HEK293 (cell line): ENCODE measurements at regions not wholly inside any gene's neighbourhood (a gene's known extent, or its start where the extent isn't known, plus 50 kb on each side); places are given as distances from the start of the nearest gene placed in this dataset.

Source experiments
- CTCF ChIA-PET: fragments of 350-600 bp; formaldehyde crosslinking; extraction: SDS; loops from one replicate; lab custom pipeline; 2021; ENCODE audit warnings: antibody characterized with exemption; lab: Yijun Ruan, JAX
- POLR2A ChIA-PET: fragments of 300-600 bp; formaldehyde crosslinking; extraction: SDS; loops from one replicate; lab custom pipeline; 2020; ENCODE audit warnings: antibody characterized with exemption, inconsistent platforms; lab: Yijun Ruan, JAX
- H3K27ac ChIP-seq: fragments of 200-500 bp; sonication (Bioruptor generic); 2 replicates; pipeline ENCODE4 v1.5.1; 2014; ENCODE audit warnings: low read depth, low read length, control low read depth, inconsistent platforms; ENCODE audit errors: extremely low read depth
- H3K36me3 ChIP-seq, 2 experiments: fragments of 200-500 bp in 1 of 2; sonication (Bioruptor generic) in 1 of 2; 1 replicate in 1 of 2; 2 replicates in 1 of 2; pipeline ENCODE4 v1.5.1; 2014 to 2017; ENCODE audit warnings: inconsistent platforms in 2 of 2, low read length in 2 of 2; ENCODE audit not compliant: control insufficient read depth in 2 of 2, insufficient read depth in 1 of 2
- H3K4me1 ChIP-seq: fragments of 200-500 bp; sonication (Bioruptor generic); 2 replicates; pipeline ENCODE4 v1.5.1; 2014; ENCODE audit warnings: mild to moderate bottlenecking, low read length, inconsistent platforms; ENCODE audit not compliant: control insufficient read depth, insufficient read depth
- H3K4me3 ChIP-seq: 2 replicates; pipeline ENCODE4 v1.5.1; 2011; ENCODE audit warnings: low read depth, mild to moderate bottlenecking, control low read depth, low read length, moderate library complexity
- H3K9me3 ChIP-seq: fragments of 200-500 bp; sonication (Bioruptor generic); 2 replicates; pipeline ENCODE4 v1.5.1; 2014; ENCODE audit warnings: low read depth, low read length, inconsistent platforms; ENCODE audit not compliant: control insufficient read depth, insufficient read depth
- HOXC10 ChIP-seq: sonication (generic); formaldehyde crosslinking; IDR thresholded peaks from 2 replicates; pipeline ENCODE4 v1.8.1; 2023; ENCODE audit warnings: mild to moderate bottlenecking, missing genetic modification reagents
- HOXD13 ChIP-seq: sonication (generic); formaldehyde crosslinking; IDR thresholded peaks from 2 replicates; pipeline ENCODE4 v1.8.0; 2022; ENCODE audit warnings: missing genetic modification reagents, borderline replicate concordance
- IKZF3 ChIP-seq: fragments of 450-650 bp; IDR thresholded peaks from 2 replicates; pipeline ENCODE4 v1.5.0; 2018; ENCODE audit warnings: missing biosample characterization, mild to moderate bottlenecking, missing genetic modification characterization, moderate library complexity
- KLF10 ChIP-seq: fragments of 450-650 bp; IDR thresholded peaks from 2 replicates; pipeline ENCODE4 v1.5.1; 2018; ENCODE audit warnings: missing biosample characterization, mild to moderate bottlenecking, missing genetic modification characterization
- PRDM1 ChIP-seq: fragments of 450-650 bp; formaldehyde crosslinking; IDR thresholded peaks from 2 replicates; pipeline ENCODE4; 2016; ENCODE audit warnings: missing biosample characterization, missing genetic modification characterization
- PRDM6 ChIP-seq: fragments of 450-650 bp; formaldehyde crosslinking; IDR thresholded peaks from 2 replicates; pipeline ENCODE4 v1.5.1; 2017; ENCODE audit warnings: missing biosample characterization, missing genetic modification characterization
- REPIN1 ChIP-seq: fragments of 450-650 bp; formaldehyde crosslinking; IDR thresholded peaks from 2 replicates; pipeline ENCODE4 v1.5.1; 2017; ENCODE audit warnings: missing biosample characterization, missing genetic modification characterization, low read depth
- SP3 ChIP-seq: fragments of 450-650 bp; formaldehyde crosslinking; IDR thresholded peaks from 2 replicates; pipeline ENCODE4 v1.5.1; 2016; ENCODE audit warnings: missing biosample characterization, missing genetic modification characterization
- TCF7L2 ChIP-seq: IDR thresholded peaks from 2 replicates; pipeline ENCODE4 v1.6.1; 2011; ENCODE audit warnings: low read depth, mild to moderate bottlenecking, inconsistent platforms, low read length, moderate library complexity, borderline replicate concordance
- YY1 ChIP-seq: fragments of 450-650 bp; formaldehyde crosslinking; IDR thresholded peaks from 2 replicates; pipeline ENCODE4 v1.5.1; 2018; ENCODE audit warnings: missing biosample characterization, missing genetic modification characterization
- ZBTB17 ChIP-seq: fragments of 450-650 bp; formaldehyde crosslinking; IDR thresholded peaks from 2 replicates; pipeline ENCODE4 v1.5.1; 2016; ENCODE audit warnings: missing biosample characterization, missing genetic modification characterization
- ZFP37 ChIP-seq: fragments of 450-650 bp; formaldehyde crosslinking; IDR thresholded peaks from 2 replicates; pipeline ENCODE4 v1.5.1; 2016; ENCODE audit warnings: missing biosample characterization, missing genetic modification characterization
- ZNF211 ChIP-seq: fragments of 450-650 bp; formaldehyde crosslinking; IDR thresholded peaks from 2 replicates; pipeline ENCODE4 v1.5.1; 2016; ENCODE audit warnings: low read depth, missing biosample characterization, missing genetic modification characterization
- ZNF26 ChIP-seq: fragments of 450-650 bp; formaldehyde crosslinking; IDR thresholded peaks from 2 replicates; pipeline ENCODE4 v1.5.1; 2016; ENCODE audit warnings: missing biosample characterization, missing genetic modification characterization
- ZNF324 ChIP-seq: fragments of 450-650 bp; formaldehyde crosslinking; IDR thresholded peaks from 2 replicates; pipeline ENCODE4 v1.5.1; 2016; ENCODE audit warnings: missing biosample characterization, missing genetic modification characterization
- ZNF398 ChIP-seq: fragments of 450-650 bp; formaldehyde crosslinking; IDR thresholded peaks from 2 replicates; pipeline ENCODE4 v1.5.1; 2017; ENCODE audit warnings: missing biosample characterization, missing genetic modification characterization
- ZNF416 ChIP-seq: fragments of 450-650 bp; formaldehyde crosslinking; IDR thresholded peaks from 2 replicates; pipeline ENCODE4 v1.5.1; 2016; ENCODE audit warnings: missing biosample characterization, missing genetic modification characterization
- ZNF488 ChIP-seq: fragments of 450-650 bp; formaldehyde crosslinking; IDR thresholded peaks from 2 replicates; pipeline ENCODE4 v1.5.1; 2016; ENCODE audit warnings: missing biosample characterization, missing genetic modification characterization
- ZNF624 ChIP-seq: fragments of 450-650 bp; formaldehyde crosslinking; IDR thresholded peaks from 2 replicates; pipeline ENCODE4 v1.5.1; 2017; ENCODE audit warnings: missing biosample characterization, missing genetic modification characterization
- ZNF76 ChIP-seq: fragments of 450-650 bp; formaldehyde crosslinking; IDR thresholded peaks from 2 replicates; pipeline ENCODE4; 2016; ENCODE audit warnings: low read depth, missing biosample characterization, missing genetic modification characterization, borderline replicate concordance
- TF ChIP-seq, protein P1 (sequence below): fragments of 450-650 bp; formaldehyde crosslinking; IDR thresholded peaks from 2 replicates; pipeline ENCODE4 v1.5.1; 2016; ENCODE audit warnings: missing biosample characterization, missing genetic modification characterization
- TF ChIP-seq, protein P2 (sequence below): fragments of 450-650 bp; formaldehyde crosslinking; IDR thresholded peaks from 2 replicates; pipeline ENCODE4 v1.5.1; 2016; ENCODE audit warnings: missing biosample characterization, missing genetic modification characterization, borderline replicate concordance

DNA sequence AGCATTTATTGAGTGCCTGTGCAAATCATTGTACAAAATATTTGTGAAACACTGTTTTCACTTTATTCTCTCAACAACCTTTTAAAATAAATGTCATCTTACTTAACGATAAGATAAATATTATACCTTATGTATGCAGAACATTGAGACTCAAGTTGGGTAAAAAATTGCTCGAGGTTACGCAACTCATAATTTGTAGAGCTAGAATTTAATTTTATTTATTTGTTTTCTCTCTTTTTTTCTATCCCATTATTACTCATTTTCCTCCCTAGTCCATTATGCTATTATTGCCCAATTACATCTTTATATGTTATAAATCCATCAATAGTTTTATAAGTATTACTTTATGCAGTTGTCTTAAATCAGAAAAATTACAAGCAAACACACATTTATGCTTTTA lies 77.4 kb upstream of the ELOVL5 start:
- no peak overlapping the region for H3K27ac ChIP-seq
- H3K9me3 ChIP-seq: no peaks in the 10 kb centered on the region
- no peak overlapping the region for H3K4me3 ChIP-seq
- H3K36me3 ChIP-seq: no peaks in the 10 kb centered on the region
- no peaks in the 10 kb centered on the region for H3K4me1 ChIP-seq
- ChIA-PET CTCF (interaction anchor here (1.0 to 3.4 kb wide), 2 partner anchors 58 to 254 kb away, joined by 3 to 19 read pairs; no protein-coding TSS in a partner anchor), POLR2A (no interaction called here)
- TF ChIP-seq ZNF624 (no peak), REPIN1 (tag by site-specific recombination) (no peak), ZNF324 (no peak)

DNA sequence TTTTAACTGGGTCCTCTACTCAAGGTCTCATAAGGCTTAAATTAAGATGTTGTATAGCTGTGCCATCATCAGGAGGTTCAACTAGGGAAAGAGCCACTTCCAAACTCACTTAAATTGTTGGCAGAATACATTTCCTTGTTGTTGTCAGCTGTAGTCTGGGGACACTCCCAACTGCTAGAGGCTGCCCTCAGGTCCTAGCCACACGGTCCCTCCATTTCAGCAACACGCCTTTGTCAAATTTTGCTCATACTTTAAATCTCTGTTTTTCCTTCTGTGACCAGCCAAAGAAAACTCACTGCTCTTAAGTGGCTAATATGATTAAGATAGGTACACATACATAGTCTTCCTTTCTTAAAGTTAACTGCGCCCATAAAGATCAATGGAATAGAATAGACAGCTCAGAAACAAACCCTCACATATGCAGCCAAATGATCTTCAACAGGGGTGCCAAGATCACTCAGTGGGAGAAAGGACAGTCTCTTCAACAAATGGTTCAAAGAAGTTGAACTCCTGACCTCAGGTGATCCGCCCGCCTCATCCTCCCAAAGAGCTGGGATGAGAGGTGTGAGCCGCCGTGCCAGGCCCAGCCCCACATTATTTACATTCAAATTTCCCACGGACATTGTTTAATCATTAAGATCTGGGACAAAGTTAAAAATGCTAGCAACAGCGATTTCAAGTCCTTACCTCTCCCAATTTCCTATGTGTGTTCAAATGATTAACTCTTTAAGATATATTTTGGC lies 76.4 kb upstream of the ELOVL5 start:
- H3K4me1 ChIP-seq: no peaks in the 10 kb centered on the region
- ChIA-PET POLR2A (no interaction called here), CTCF (interaction anchor here (1.0 to 1.2 kb wide), 3 partner anchors 9 to 60 kb away, joined by 3 read pairs; no protein-coding TSS in a partner anchor)
- TF ChIP-seq, protein P1, sequence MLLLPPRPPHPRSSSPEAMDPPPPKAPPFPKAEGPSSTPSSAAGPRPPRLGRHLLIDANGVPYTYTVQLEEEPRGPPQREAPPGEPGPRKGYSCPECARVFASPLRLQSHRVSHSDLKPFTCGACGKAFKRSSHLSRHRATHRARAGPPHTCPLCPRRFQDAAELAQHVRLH (tag by site-specific recombination): no peak
- no peak for TF ChIP-seq YY1 (tag by site-specific recombination)
- TF ChIP-seq TCF7L2: no peak
- TF ChIP-seq SP3 (tag by site-specific recombination): no peak
- no peak for TF ChIP-seq ZNF488 (tag by site-specific recombination)
- no peak for TF ChIP-seq HOXC10 (CRISPR knock-in tag)
- no peak for TF ChIP-seq KLF10 (tag by site-specific recombination)
- no peak for TF ChIP-seq PRDM6 (tag by site-specific recombination)
- TF ChIP-seq ZNF76 (tag by site-specific recombination): no peak
- TF ChIP-seq PRDM1 (tag by site-specific recombination): no peak
- no peak for TF ChIP-seq ZBTB17 (tag by site-specific recombination)
- no peak for TF ChIP-seq ZNF416 (tag by site-specific recombination)
- TF ChIP-seq ZNF211 (tag by site-specific recombination): no peak
- TF ChIP-seq ZNF398 (tag by site-specific recombination): no peak
- TF ChIP-seq IKZF3: no peak
- no peak for TF ChIP-seq ZNF26 (tag by site-specific recombination)
- TF ChIP-seq, protein P2, sequence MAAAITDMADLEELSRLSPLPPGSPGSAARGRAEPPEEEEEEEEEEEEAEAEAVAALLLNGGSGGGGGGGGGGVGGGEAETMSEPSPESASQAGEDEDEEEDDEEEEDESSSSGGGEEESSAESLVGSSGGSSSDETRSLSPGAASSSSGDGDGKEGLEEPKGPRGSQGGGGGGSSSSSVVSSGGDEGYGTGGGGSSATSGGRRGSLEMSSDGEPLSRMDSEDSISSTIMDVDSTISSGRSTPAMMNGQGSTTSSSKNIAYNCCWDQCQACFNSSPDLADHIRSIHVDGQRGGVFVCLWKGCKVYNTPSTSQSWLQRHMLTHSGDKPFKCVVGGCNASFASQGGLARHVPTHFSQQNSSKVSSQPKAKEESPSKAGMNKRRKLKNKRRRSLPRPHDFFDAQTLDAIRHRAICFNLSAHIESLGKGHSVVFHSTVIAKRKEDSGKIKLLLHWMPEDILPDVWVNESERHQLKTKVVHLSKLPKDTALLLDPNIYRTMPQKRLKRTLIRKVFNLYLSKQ (tag by site-specific recombination): no peak
- no peak for TF ChIP-seq ZFP37
- no peak for TF ChIP-seq HOXD13 (CRISPR knock-in tag)
- H3K36me3 ChIP-seq: no peaks in the 10 kb centered on the region
- H3K27ac ChIP-seq: no peak overlapping the region
- H3K9me3 ChIP-seq: no peaks in the 10 kb centered on the region
- no peak overlapping the region for H3K4me3 ChIP-seq
